ENCODE measurements at regions not wholly inside any gene's neighbourhood (a gene's known extent, or its start where the extent isn't known, plus 50 kb on each side); places are given as distances from the start of the nearest gene placed in this dataset.
A peak's percentile ranks its signal among the peaks of the same experiment; 100 is the strongest.
"Not testable (repeated sequence)": the region's sequence is repeated elsewhere in the genome, so short reads cannot be mapped to it uniquely, and the experiment has no call there.

DNA sequence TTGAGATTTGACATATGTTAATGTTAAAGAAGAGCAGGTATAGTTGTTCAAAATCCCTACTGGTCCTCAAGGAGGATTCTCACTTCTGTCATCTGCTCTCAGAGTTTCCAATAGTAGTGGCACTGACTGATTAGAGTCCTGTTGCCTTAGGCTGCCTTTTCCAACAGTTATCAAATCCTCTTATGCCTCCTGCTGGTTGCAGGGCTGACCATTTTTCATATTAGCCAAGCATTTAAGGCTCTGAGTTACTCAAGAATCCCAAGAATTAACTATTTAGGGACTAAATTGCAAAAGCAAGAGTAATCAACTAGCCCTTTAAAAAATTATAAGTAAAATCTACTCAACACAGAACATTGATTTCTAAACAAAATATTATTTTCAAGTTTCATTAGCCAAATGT, 212.0 kb upstream of the CHORDC1 start:
- no peak overlapping the region for H3K4me3 ChIP-seq
- H3K27ac ChIP-seq: no peak overlapping the region
- no peaks in the 10 kb centered on the region for H3K9me3 ChIP-seq (replicated peaks)
- H3K36me3 ChIP-seq: no peaks in the 10 kb centered on the region
- no peaks in the 10 kb centered on the region for H3K4me1 ChIP-seq
- H3K27me3 ChIP-seq: no peaks in the 10 kb centered on the region
- peak; percentile 9 to 43 for DNase-seq

DNA sequence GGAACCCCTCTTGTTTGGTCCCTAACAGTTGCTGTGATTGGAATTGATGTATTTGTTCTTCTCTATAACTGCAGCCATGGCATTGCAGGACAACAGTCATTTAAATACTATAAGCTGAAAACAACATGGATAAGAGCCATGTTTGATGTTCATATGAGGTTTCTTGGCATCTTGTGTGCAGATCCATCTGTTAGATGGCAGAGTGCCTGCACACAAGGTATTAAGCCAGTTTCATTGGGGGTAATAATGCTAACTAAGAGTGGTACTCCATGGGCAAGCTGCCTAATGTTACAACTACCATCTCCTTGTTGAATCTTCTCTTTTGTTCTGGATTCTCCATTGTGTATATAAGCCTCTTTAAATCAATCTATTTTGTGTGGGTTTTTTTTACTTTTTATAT, 206.0 kb upstream of the CHORDC1 start:
- no peak for DNase-seq
- Histone ChIP-seq H3K9me3 (replicated peaks) (no peaks in the 10 kb centered on the region), H3K27me3 (no peaks in the 10 kb centered on the region), H3K36me3 (no peaks in the 10 kb centered on the region), H3K4me3 (no peak overlapping the region), H3K27ac (no peak overlapping the region), H3K4me1 (no peaks in the 10 kb centered on the region)

DNA sequence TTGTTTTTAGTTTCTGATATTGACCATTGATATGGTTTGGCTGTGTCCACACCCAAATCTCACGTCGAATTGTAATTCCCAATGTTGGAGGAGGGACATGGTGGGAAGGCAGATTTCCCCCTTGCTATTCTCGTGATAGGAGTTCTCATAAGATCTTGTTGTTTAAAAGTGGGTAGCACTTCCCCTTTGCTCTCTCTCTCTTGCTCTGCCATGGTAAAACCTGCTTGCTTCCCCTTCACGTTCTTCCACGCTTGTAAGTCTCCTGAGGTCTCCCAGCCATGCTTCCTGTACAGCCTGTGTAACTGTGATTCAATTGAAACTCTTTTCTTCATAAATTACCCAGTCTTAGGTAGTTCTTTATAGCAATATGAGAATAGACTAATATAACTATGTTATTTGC, 203.6 kb upstream of the CHORDC1 start:
- H3K27me3 ChIP-seq: no peaks in the 10 kb centered on the region
- no peaks in the 10 kb centered on the region for H3K36me3 ChIP-seq
- no peaks in the 10 kb centered on the region for H3K9me3 ChIP-seq (replicated peaks)
- DNase-seq: no peak
- no peak overlapping the region for H3K27ac ChIP-seq
- no peak overlapping the region for H3K4me3 ChIP-seq
- no peaks in the 10 kb centered on the region for H3K4me1 ChIP-seq

DNA sequence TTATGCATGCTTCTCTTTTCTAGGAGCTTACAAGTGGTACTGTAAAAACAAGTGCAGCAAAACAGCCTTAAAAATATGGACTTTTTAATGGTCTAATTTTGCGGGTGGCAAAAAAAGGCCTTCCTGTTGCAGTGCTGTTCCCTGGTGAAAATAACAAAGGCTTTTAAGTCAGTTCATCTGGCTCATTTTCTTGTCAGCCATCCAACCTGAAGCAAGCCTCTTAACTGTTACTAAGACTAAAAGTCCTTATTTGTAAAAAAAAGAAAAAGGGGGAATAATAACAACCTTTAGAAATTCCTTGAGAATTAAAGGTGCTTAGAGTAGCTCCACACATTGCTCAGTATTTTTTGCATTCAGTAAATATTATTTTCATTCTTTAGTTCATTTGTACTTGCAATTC, 200.5 kb upstream of the CHORDC1 start:
- no peaks in the 10 kb centered on the region for H3K9me3 ChIP-seq (replicated peaks)
- no peaks in the 10 kb centered on the region for H3K4me1 ChIP-seq
- H3K27ac ChIP-seq: no peak overlapping the region
- H3K36me3 ChIP-seq: no peaks in the 10 kb centered on the region
- no peaks in the 10 kb centered on the region for H3K27me3 ChIP-seq
- DNase-seq: no peak
- no peak overlapping the region for H3K4me3 ChIP-seq

DNA sequence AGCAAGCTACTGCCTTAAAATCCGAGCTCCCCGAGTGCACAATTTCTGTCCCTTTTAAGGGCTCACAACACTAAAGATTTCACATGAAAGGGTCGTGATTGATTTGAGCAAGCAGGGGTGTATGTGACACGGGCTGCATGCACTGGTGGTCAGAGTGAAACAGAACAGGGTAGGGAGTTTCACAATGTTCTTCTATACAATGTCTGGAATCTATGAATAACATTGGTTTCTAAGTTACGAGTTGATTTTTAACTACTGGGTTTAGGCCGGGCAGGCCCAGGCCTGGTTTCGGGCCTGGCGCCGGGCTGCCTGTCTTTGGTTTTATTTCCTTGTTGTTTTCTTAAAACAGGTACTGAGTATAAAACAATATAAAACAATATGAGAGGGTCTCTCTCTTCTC, 199.9 kb upstream of the CHORDC1 start:
- H3K9me3 ChIP-seq (replicated peaks); H3K36me3 ChIP-seq; H3K27ac ChIP-seq; H3K27me3 ChIP-seq; DNase-seq; H3K4me3 ChIP-seq; H3K4me1 ChIP-seq: not testable (repeated sequence)

DNA sequence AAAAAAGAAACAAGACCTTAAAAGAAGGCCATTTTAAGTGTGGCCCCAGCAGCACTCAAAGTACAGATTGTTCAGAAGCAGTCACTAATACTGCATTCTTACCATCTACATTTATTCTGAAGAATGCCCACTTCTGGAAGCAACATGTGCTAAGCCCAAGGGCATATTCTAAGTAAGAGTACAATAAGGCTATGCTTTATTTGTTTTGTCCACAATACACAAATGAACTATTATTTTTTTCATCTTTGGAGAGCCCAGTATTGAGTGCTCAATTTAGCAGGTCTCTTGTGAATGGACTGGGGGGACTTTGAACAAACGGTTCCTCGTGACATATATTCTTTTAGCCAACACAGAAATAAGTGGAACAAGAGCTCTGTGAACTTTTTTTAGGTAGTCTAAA, 191.4 kb upstream of the CHORDC1 start:
- no peak for DNase-seq
- H3K36me3 ChIP-seq: no peaks in the 10 kb centered on the region
- no peak overlapping the region for H3K4me3 ChIP-seq
- H3K27ac ChIP-seq: no peak overlapping the region
- no peaks in the 10 kb centered on the region for H3K27me3 ChIP-seq
- H3K9me3 ChIP-seq (replicated peaks): no peaks in the 10 kb centered on the region
- H3K4me1 ChIP-seq: no peaks in the 10 kb centered on the region

DNA sequence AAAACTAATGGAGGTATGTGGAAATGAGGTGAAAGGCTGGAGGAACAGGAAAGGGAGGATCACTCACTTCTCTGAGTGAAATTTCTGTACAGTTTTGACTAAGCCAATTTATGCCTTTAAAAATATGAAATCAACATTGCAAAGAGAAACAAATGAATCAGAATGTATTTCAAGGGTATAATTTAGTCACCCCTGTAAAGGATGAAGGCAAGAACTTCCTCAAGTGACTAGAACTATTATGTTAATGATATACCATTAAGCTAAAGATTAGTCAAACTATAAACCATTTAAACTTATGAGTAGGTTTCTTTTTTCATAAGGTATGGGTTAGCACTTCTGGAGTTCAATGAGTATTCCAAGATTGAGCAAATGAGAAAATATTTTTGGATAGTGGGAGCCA, 184.5 kb upstream of the CHORDC1 start:
- Histone ChIP-seq H3K4me3 (no peak overlapping the region), H3K36me3 (no peaks in the 10 kb centered on the region), H3K9me3 (replicated peaks) (no peaks in the 10 kb centered on the region), H3K4me1 (no peaks in the 10 kb centered on the region), H3K27me3 (no peaks in the 10 kb centered on the region), H3K27ac (no peak overlapping the region)
- DNase-seq: no peak

DNA sequence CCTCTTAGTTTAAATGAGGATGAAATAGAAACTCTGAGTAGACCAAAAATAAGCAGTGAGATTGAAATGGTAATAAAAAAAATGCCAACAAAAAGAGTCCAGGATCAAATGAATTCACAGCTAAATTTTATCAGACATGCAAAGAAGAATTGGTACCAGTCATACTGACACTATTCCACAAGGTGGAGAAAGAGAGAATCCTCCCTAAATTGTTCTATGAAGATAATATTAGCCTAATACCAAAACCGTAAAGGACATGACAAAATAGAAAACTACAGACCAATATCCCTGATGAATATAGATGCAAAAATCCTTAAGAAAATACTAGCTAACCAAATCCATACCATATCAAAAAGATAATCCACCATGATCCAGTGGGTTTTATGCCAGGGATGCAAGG, 169.8 kb upstream of the CHORDC1 start:
- peaks cover 6% of the 10 kb centered on the region; the same call in 1 of the 2 replicates for H3K9me3 ChIP-seq (replicated peaks)
- H3K4me1 ChIP-seq: peaks cover 25% of the 10 kb centered on the region
- H3K4me3 ChIP-seq: no peak overlapping the region
- H3K27ac ChIP-seq: no peak overlapping the region
- no peaks in the 10 kb centered on the region for H3K36me3 ChIP-seq
- DNase-seq: no peak
- H3K27me3 ChIP-seq: no peaks in the 10 kb centered on the region

DNA sequence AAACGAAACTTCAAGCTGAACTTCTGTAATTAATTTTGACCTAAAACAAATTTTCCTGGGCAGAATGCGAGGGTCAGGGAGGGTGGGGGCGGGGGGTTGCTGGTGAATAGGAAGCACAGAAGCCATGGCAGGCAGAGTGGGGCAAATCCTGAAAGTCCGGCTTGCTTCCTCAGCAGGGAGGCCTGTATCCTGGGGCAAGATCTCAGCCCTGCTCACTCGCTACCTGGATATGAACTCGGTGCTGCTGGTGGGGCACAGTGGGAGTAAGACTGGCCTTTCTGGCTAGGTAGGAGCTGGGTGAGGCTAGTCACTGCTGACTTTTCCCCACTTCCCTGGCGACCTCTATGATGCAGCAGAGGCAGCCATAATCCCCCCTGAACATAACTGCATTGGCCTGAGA, 168.9 kb upstream of the CHORDC1 start:
- H3K36me3 ChIP-seq: no peaks in the 10 kb centered on the region
- no peak overlapping the region for H3K4me3 ChIP-seq
- DNase-seq: no peak
- H3K27ac ChIP-seq: no peak overlapping the region
- H3K9me3 ChIP-seq (replicated peaks): peaks cover 6% of the 10 kb centered on the region; the same call in 1 of the 2 replicates
- peaks cover 25% of the 10 kb centered on the region for H3K4me1 ChIP-seq
- H3K27me3 ChIP-seq: no peaks in the 10 kb centered on the region

DNA sequence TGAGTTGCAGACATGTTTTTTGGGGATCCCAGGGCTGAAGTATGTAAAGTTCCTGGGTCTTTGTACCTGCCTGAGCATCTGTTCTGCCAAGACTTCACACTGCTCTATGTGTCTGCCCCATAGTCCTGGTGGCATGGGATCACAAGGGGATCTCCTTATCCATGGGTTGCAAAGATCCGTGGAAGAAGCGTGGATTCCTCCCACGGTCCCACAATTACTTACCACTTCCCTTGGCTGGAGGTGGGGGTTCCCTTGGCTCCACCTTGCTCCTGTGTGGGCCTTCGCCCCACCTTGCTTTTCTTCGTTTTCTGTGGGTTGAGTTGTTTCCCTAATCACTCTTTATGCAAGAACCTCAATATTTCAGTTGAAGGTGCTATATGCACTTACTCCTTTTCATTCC, 157.4 kb upstream of the CHORDC1 start:
- H3K9me3 ChIP-seq (replicated peaks): no peaks in the 10 kb centered on the region
- peak overlapping the region; percentile 23; the same call in 1 of the 2 replicates for H3K27ac ChIP-seq
- no peak for DNase-seq

DNA sequence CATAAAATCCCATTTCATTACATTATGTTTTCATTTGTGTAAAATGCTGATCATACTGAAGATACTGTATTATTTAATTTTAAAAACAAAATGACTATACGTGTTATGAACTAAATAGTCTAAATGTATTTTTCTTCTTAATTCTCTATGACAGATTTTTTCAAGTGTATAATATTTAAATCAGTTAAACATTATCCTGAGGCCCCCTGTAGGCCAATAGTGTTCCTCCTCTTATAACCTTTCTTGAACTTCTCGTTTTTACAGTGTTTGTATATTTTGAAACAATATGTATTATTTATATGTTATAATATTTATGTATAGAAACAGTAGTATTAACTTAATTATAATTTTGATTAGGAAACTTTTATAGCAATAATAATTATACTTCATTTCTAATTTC, 151.1 kb upstream of the CHORDC1 start:
- no peak overlapping the region for H3K27ac ChIP-seq
- H3K9me3 ChIP-seq (replicated peaks): no peaks in the 10 kb centered on the region
- H3K4me3 ChIP-seq: no peak overlapping the region
- no peaks in the 10 kb centered on the region for H3K27me3 ChIP-seq
- H3K4me1 ChIP-seq: no peaks in the 10 kb centered on the region; the same call in 1 of the 2 replicates
- H3K36me3 ChIP-seq: no peaks in the 10 kb centered on the region
- DNase-seq: no peak

More for the DNA sequence above, 157.4 kb upstream of the CHORDC1 start:
- H3K4me1 ChIP-seq: peaks cover 20% of the 10 kb centered on the region; the same call in 1 of the 2 replicates
- no peaks in the 10 kb centered on the region for H3K36me3 ChIP-seq
- H3K4me3 ChIP-seq: no peak overlapping the region
- no peaks in the 10 kb centered on the region for H3K27me3 ChIP-seq

DNA sequence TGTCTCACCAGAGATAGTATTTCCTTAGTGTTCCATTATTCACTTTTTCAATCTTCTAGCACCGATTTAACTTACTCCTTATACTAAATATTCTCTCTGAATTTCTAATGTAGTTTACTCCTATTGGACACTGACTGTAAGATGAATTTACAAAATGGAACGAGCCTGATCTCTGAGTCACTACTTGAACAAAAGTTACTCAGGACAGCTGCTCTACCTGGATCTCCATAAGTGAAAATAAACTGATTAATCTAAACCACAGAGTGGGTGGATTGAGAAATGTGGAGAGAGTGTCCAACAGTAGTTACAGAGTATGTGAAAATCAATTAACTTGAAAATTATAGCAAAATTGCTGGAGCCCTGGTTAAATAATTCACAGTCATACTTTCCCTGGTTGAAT, 141.7 kb upstream of the CHORDC1 start:
- H3K4me3 ChIP-seq: no peak overlapping the region
- no peaks in the 10 kb centered on the region for H3K9me3 ChIP-seq (replicated peaks)
- DNase-seq: no peak
- no peaks in the 10 kb centered on the region for H3K4me1 ChIP-seq
- no peaks in the 10 kb centered on the region for H3K27me3 ChIP-seq
- no peaks in the 10 kb centered on the region for H3K36me3 ChIP-seq
- H3K27ac ChIP-seq: no peak overlapping the region

DNA sequence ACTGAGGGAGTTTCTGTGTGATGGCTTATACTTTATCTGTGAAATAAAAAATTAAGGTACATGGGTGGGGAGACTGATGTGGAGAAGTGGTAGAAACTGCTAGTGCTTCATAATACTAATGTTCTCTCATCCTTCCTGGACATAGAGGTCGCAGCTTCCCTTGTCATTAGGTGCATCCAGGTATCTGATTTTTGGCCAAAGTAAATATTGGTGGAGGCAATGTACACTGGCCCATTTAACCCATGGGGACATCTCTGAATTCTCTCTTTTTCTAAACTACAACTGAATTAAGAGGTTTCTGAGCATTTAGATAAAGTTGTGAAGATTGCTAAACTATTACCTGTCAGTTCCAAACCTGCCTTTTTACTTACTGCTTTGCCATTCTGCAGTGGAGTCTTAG, 140.9 kb upstream of the CHORDC1 start:
- H3K36me3 ChIP-seq: no peaks in the 10 kb centered on the region
- no peaks in the 10 kb centered on the region for H3K9me3 ChIP-seq (replicated peaks)
- no peaks in the 10 kb centered on the region for H3K4me1 ChIP-seq
- H3K27me3 ChIP-seq: no peaks in the 10 kb centered on the region
- DNase-seq: no peak
- H3K27ac ChIP-seq: no peak overlapping the region
- H3K4me3 ChIP-seq: no peak overlapping the region

DNA sequence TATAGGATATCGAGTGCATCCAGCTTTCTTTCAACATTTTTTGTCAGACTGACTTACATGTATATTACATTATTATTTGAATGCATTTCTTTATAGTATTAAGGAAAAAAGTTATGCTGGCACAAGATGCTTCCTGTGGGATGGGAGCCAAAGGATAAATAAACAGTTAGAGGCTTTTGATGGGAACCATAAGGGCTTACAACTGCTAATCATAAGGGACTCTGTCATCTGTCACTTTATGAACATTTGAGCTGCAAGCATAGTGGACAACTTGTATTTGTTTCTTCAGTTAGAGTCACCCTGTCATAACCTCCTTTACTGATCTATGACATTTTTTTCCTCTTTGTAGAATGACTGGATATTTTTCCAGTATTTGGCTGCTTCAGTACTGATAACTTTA, 132.4 kb upstream of the CHORDC1 start:
- no peaks in the 10 kb centered on the region for H3K36me3 ChIP-seq
- H3K4me3 ChIP-seq: no peak overlapping the region
- no peaks in the 10 kb centered on the region for H3K9me3 ChIP-seq (replicated peaks)
- no peak for DNase-seq
- no peaks in the 10 kb centered on the region for H3K27me3 ChIP-seq
- no peak overlapping the region for H3K27ac ChIP-seq
- H3K4me1 ChIP-seq: peaks cover 12% of the 10 kb centered on the region

DNA sequence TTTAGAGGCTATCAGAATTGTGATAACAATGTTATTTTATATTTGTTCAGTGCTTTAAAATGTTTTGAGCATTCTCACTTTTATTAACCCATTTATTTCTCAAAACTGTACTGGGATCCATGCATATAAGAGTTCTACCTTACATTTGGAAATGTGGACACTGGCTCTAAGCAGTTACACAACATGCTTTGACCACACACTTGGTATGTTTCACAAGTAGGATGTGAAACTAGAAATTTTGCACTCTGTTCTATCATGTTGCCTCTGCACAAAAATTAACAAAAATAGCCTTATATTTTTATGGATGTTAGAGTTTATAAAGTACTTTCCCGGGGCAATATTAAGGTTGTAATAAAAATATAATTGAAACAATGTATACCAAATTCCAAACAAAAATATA, 126.9 kb upstream of the CHORDC1 start:
- no peak for DNase-seq

DNA sequence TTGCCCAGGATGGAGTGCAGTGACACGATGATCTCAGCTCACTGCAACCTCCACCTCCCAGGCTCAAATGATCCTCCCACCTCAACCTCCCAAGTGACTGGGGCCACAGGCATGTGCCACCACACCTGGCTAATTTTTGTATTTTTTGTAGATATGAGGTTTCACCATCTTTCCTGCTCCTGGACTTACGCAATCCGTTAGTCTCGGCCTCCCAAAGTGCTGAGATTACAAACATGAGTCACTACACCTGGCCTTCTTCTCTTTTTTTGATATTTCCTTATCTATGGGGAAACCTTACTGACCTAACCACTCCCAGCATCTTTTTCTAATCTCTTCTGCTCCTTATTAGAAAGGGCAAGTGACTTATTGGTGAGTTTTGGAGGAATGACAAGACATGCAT, 121.7 kb upstream of the CHORDC1 start:
- Histone ChIP-seq H3K4me1 (no peaks in the 10 kb centered on the region), H3K36me3 (no peaks in the 10 kb centered on the region), H3K27ac (no peak overlapping the region), H3K4me3 (no peak overlapping the region), H3K9me3 (replicated peaks) (no peaks in the 10 kb centered on the region), H3K27me3 (no peaks in the 10 kb centered on the region)
- DNase-seq: no peak

More for the DNA sequence above, 126.9 kb upstream of the CHORDC1 start:
- Histone ChIP-seq H3K36me3 (no peaks in the 10 kb centered on the region), H3K9me3 (replicated peaks) (no peaks in the 10 kb centered on the region), H3K4me3 (no peak overlapping the region), H3K27me3 (no peaks in the 10 kb centered on the region), H3K4me1 (peaks cover 9% of the 10 kb centered on the region; the same call in 1 of the 2 replicates), H3K27ac (no peak overlapping the region)

DNA sequence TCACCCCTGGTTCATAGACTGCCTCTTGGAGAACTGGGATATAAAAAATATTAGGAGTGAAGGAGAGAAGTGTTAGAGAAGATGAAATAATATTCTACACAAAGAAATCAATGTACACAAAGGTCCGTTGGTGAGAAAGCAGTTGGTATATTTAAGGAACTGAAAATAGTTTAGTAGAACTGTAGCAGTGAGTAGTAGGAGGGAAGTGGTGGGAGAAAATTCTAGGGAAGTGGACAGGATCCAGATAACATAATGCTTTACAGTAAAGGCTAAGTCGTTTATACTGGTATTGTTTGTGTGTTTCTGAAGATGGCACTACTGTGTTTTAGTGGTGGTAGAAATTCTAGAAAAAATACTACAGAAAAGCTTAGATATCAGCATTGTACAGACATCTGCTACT, 120.8 kb upstream of the CHORDC1 start:
- no peak overlapping the region for H3K27ac ChIP-seq

More for the DNA sequence above, 120.8 kb upstream of the CHORDC1 start:
- H3K36me3 ChIP-seq: no peaks in the 10 kb centered on the region
- no peaks in the 10 kb centered on the region for H3K27me3 ChIP-seq
- no peak for DNase-seq
- H3K4me3 ChIP-seq: no peak overlapping the region
- no peaks in the 10 kb centered on the region for H3K4me1 ChIP-seq
- H3K9me3 ChIP-seq (replicated peaks): no peaks in the 10 kb centered on the region
